Left lung (tissue), 4 donors: ENCODE measurements at regions not wholly inside any gene's neighbourhood (a gene's known extent, or its start where the extent isn't known, plus 50 kb on each side); places are given as distances from the start of the nearest gene placed in this dataset.

Experiments
- ATAC-seq: fragments of 200-7000 bp; cut with Tn5 transposase; one replicate; pipeline ENCODE4 v1.9.1; 2020; ENCODE audit warnings: moderate library complexity
- DNase-seq, 4 donors: peaks; one replicate each; pipeline ENCODE4 v3.0.0-alpha.2; 2013 to 2020
- H3K27ac ChIP-seq, 2 donors: fragments of 200-600 bp; sonication (generic) in 1 of 2; one replicate each; pipeline versions ENCODE4 v1.5.0 to v1.8.0; 2020 to 2021
- H3K27me3 ChIP-seq, 2 donors: fragments of 200-600 bp; sonication (generic) in 1 of 2; one replicate each; pipeline versions ENCODE4 v1.5.0 to v1.8.0; 2020 to 2021
- H3K36me3 ChIP-seq, 2 donors: fragments of 200-600 bp; sonication (generic) in 1 of 2; one replicate each; pipeline versions ENCODE4 v1.5.0 to v1.8.0; 2020 to 2021
- H3K4me1 ChIP-seq, 2 donors: fragments of 200-600 bp; one replicate each; pipeline ENCODE4 v1.8.0; 2021
- H3K4me3 ChIP-seq, 2 donors: fragments of 200-600 bp; sonication (generic) in 1 of 2; one replicate each; pipeline versions ENCODE4 v1.5.0 to v1.8.0; 2020 to 2021; ENCODE audit warnings: mild to moderate bottlenecking in 1 of 2
- H3K9me3 ChIP-seq, 2 donors: fragments of 200-600 bp; sonication (generic) in 1 of 2; one replicate each; pipeline versions ENCODE4 v1.5.0 to v1.8.0; 2020 to 2021
- CTCF ChIP-seq, 2 donors: fragments of 200-600 bp; sonication (generic) in 1 of 2; IDR thresholded peaks; one replicate each; pipeline versions ENCODE4 v1.5.0 to v1.8.0; 2021; ENCODE audit warnings: antibody characterized with exemption in 2 of 2
- intact Hi-C, 2 donors: fragments of 100-400 bp; cut with DNase I; formaldehyde crosslinking; loops; one replicate each; pipeline versions ENCODE4 v1.11.2 to v1.14.2; 2022
- donor health status: DM: no; HTN: yes; CAD: no.
- donor health status: DM: no; HTN: no; CAD: no.

GRCh38 chr18:40371673-40372072 lies 1583.4 kb upstream of the PIK3C3 start:
- intact Hi-C loops: no loop called here
- H3K36me3 ChIP-seq: no peaks in the 10 kb centered on the region
- TF ChIP-seq CTCF (IDR thresholded peaks at IDR 0.05): no peak
- DNase-seq (no peak), ATAC-seq (no peak)
- H3K27me3 ChIP-seq: no peaks in the 10 kb centered on the region
- no peak overlapping the region for H3K4me3 ChIP-seq
- H3K4me1 ChIP-seq: no peaks in the 10 kb centered on the region
- H3K9me3 ChIP-seq: peaks cover 0 to 3% of the 10 kb centered on the region in 2 donors
- H3K27ac ChIP-seq: no peak overlapping the region

GRCh38 chr18:40367576-40367975 lies 1587.5 kb upstream of the PIK3C3 start:
- TF ChIP-seq CTCF (IDR thresholded peaks at IDR 0.05): no peak
- no peaks in the 10 kb centered on the region for H3K36me3 ChIP-seq
- H3K4me1 ChIP-seq: no peaks in the 10 kb centered on the region
- ATAC-seq (no peak), DNase-seq (peak in 1 of 4 donors; percentile 12)
- intact Hi-C loops: no loop called here
- H3K9me3 ChIP-seq: no peaks in the 10 kb centered on the region
- H3K27me3 ChIP-seq: no peaks in the 10 kb centered on the region
- no peak overlapping the region for H3K27ac ChIP-seq
- no peak overlapping the region for H3K4me3 ChIP-seq

GRCh38 chr18:40366521-40366920 lies 1588.5 kb upstream of the PIK3C3 start:
- ATAC-seq (no peak), DNase-seq (no peak)
- no peaks in the 10 kb centered on the region for H3K4me1 ChIP-seq
- no peak overlapping the region for H3K4me3 ChIP-seq
- H3K27ac ChIP-seq: no peak overlapping the region
- no peaks in the 10 kb centered on the region for H3K9me3 ChIP-seq
- no peaks in the 10 kb centered on the region for H3K27me3 ChIP-seq
- H3K36me3 ChIP-seq: no peaks in the 10 kb centered on the region
- TF ChIP-seq CTCF (IDR thresholded peaks at IDR 0.05): no peak
- intact Hi-C loops: no loop called here

- Histone ChIP-seq H3K27ac (no peak overlapping the region), H3K4me3 (no peak overlapping the region), H3K4me1 (no peaks in the 10 kb centered on the region), H3K9me3 (no peaks in the 10 kb centered on the region), H3K36me3 (no peaks in the 10 kb centered on the region), H3K27me3 (no peaks in the 10 kb centered on the region)
- ATAC-seq: no peak
- TF ChIP-seq CTCF (IDR thresholded peaks at IDR 0.05): no peak
- intact Hi-C loops: no loop called here
- no peak for DNase-seq
Measured at GRCh38 chr18:40365526-40365925, 1589.5 kb upstream of the PIK3C3 start.

- Histone ChIP-seq H3K27me3 (no peaks in the 10 kb centered on the region), H3K4me1 (no peaks in the 10 kb centered on the region), H3K4me3 (no peak overlapping the region), H3K27ac (no peak overlapping the region), H3K9me3 (no peaks in the 10 kb centered on the region), H3K36me3 (no peaks in the 10 kb centered on the region)
- no peak for ATAC-seq
- intact Hi-C loops: no loop called here
- no peak for TF ChIP-seq CTCF (IDR thresholded peaks at IDR 0.05)
- no peak for DNase-seq
Measured at GRCh38 chr18:40360558-40360957, 1594.5 kb upstream of the PIK3C3 start.
